ENCODE measurements at regions not wholly inside any gene's neighbourhood (a gene's known extent, or its start where the extent isn't known, plus 50 kb on each side); places are given as distances from the start of the nearest gene placed in this dataset.

GRCh38 chr16:85454171-85454872 is 158.8 kb upstream of the GSE1 start:
- DNase-seq (ENCODE audit: low spot score) = no peak

- no peak for DNase-seq (ENCODE audit: low spot score)
These were observed 157.6 kb upstream of the GSE1 start for GRCh38 chr16:85455534-85455933.

GRCh38 chr16:85457366-85457765 is 155.8 kb upstream of the GSE1 start:
- DNase-seq (ENCODE audit: low spot score) = no peak

GRCh38 chr16:85458968-85459367 is 154.2 kb upstream of the GSE1 start:
- no peak for DNase-seq (ENCODE audit: low spot score)

- peak; percentile 30 for DNase-seq (ENCODE audit: low spot score)
These were observed 153.4 kb upstream of the GSE1 start for GRCh38 chr16:85459529-85460251.

GRCh38 chr16:85460252-85461021 is 152.7 kb upstream of the GSE1 start:
- DNase-seq (ENCODE audit: low spot score) = no peak

- DNase-seq (ENCODE audit: low spot score) = no peak
These were observed 151.9 kb upstream of the GSE1 start for GRCh38 chr16:85461022-85461813.

- no peak for DNase-seq (ENCODE audit: low spot score)
These were observed 151.1 kb upstream of the GSE1 start for GRCh38 chr16:85461814-85462713.

- no peak for DNase-seq (ENCODE audit: low spot score)
These were observed 150.2 kb upstream of the GSE1 start for GRCh38 chr16:85462714-85463611.

GRCh38 chr16:85463672-85464382 is 149.3 kb upstream of the GSE1 start:
- no peak for DNase-seq (ENCODE audit: low spot score)

GRCh38 chr16:85464383-85465305 is 148.5 kb upstream of the GSE1 start:
- DNase-seq (ENCODE audit: low spot score) = no peak

GRCh38 chr16:85465328-85466303 is 147.5 kb upstream of the GSE1 start:
- DNase-seq (ENCODE audit: low spot score) = no peak

GRCh38 chr16:85466304-85466700 is 146.8 kb upstream of the GSE1 start:
- no peak for DNase-seq (ENCODE audit: low spot score)

- DNase-seq (ENCODE audit: low spot score) = no peak
These were observed 146.1 kb upstream of the GSE1 start for GRCh38 chr16:85466989-85467388.

GRCh38 chr16:85469929-85470590 is 143.1 kb upstream of the GSE1 start:
- DNase-seq (ENCODE audit: low spot score) = no peak

GRCh38 chr16:85470873-85471272 is 142.2 kb upstream of the GSE1 start:
- DNase-seq (ENCODE audit: low spot score) = no peak

All from mucosa of gallbladder (tissue), 1 donor.